GM23248 (cell line): ENCODE measurements at regions not wholly inside any gene's neighbourhood (a gene's known extent, or its start where the extent isn't known, plus 50 kb on each side); places are given as distances from the start of the nearest gene placed in this dataset.

Source experiments
- EZH2 ChIP-seq: fragments of 200-600 bp; sonication (generic); IDR thresholded peaks from 2 replicates; pipeline ENCODE4 v1.6.1; 2018; ENCODE audit warnings: antibody characterized with exemption, mild to moderate bottlenecking; ENCODE audit not compliant: insufficient read depth, poor library complexity, severe bottlenecking
- EZH2phosphoT487 ChIP-seq: fragments of 200-600 bp; sonication (generic); IDR thresholded peaks from 2 replicates; pipeline ENCODE4 v1.6.1; 2018; ENCODE audit warnings: antibody characterized with exemption, moderate library complexity, mild to moderate bottlenecking, low read depth; ENCODE audit not compliant: insufficient read depth

GRCh38 chr6:6756526-6756925 lies 168.0 kb downstream of the LY86 start:
- TF ChIP-seq EZH2phosphoT487: no peak
- no peak for TF ChIP-seq EZH2
